WTC11 (cell line): ENCODE measurements at regions not wholly inside any gene's neighbourhood (a gene's known extent, or its start where the extent isn't known, plus 50 kb on each side); places are given as distances from the start of the nearest gene placed in this dataset.

Experiments used
- ATAC-seq: fragments of 200-7000 bp; cut with Tn5 transposase; 2 replicates; pipeline ENCODE4 v1.10.0; 2021; ENCODE audit warnings: mild to moderate bottlenecking, moderate library complexity
- CTCF ChIA-PET: fragments of 300-600 bp; sonication (Branson Sonifier 250); formaldehyde crosslinking; loops from one replicate; lab custom pipeline; 2021; ENCODE audit warnings: antibody characterized with exemption; lab: Charles Lee
- POLR2A ChIA-PET: fragments of 350-600 bp; sonication (Branson Sonifier 250); formaldehyde crosslinking; loops from one replicate; lab custom pipeline; 2021; ENCODE audit warnings: antibody characterized with exemption; lab: Charles Lee
- DNase-seq: peaks from one replicate; pipeline ENCODE4 v3.0.0; 2021; ENCODE audit warnings: low spot score
- H3K27ac Mint-ChIP-seq: 2 replicates; pipeline ENCODE4 v1.8.0; 2021; ENCODE audit warnings: mixed read lengths
- H3K27me3 Mint-ChIP-seq: 2 replicates; pipeline ENCODE4 v1.8.0; 2021; ENCODE audit warnings: low read depth, mild to moderate bottlenecking, moderate library complexity, mixed read lengths
- H3K36me3 Mint-ChIP-seq: 2 replicates; pipeline ENCODE4 v1.8.0; 2021; ENCODE audit warnings: mixed read lengths
- H3K4me1 Mint-ChIP-seq: 2 replicates; pipeline ENCODE4 v1.8.0; 2022; ENCODE audit warnings: mixed read lengths
- H3K4me3 Mint-ChIP-seq: 2 replicates; pipeline ENCODE4 v1.8.0; 2021; ENCODE audit warnings: mild to moderate bottlenecking, moderate library complexity, mixed read lengths
- H3K9me3 Mint-ChIP-seq: 2 replicates; pipeline ENCODE4 v1.8.0; 2021; ENCODE audit warnings: mixed read lengths
- EMX1 ChIP-seq: fragments of 250-450 bp; sonication (Bioruptor Pico); IDR thresholded peaks from 2 replicates; pipeline ENCODE4 v1.8.0; 2021; ENCODE audit warnings: mild to moderate bottlenecking
- JAZF1 ChIP-seq: fragments of 250-450 bp; sonication (Bioruptor Pico); IDR thresholded peaks from 2 replicates; pipeline ENCODE4 v1.9.0; 2021; ENCODE audit warnings: moderate library complexity, mild to moderate bottlenecking, inconsistent platforms
- MYBL2 ChIP-seq: sonication (generic); formaldehyde crosslinking; IDR thresholded peaks from 2 replicates; pipeline ENCODE4 v1.8.1; 2023; ENCODE audit warnings: mild to moderate bottlenecking, moderate library complexity, missing genetic modification reagents
- SMAD3 ChIP-seq: sonication (generic); formaldehyde crosslinking; IDR thresholded peaks from 2 replicates; pipeline ENCODE4 v1.8.0; 2022; ENCODE audit warnings: missing genetic modification reagents, mild to moderate bottlenecking, borderline replicate concordance
- SMAD4 ChIP-seq: sonication (generic); formaldehyde crosslinking; IDR thresholded peaks from 2 replicates; pipeline ENCODE4 v1.8.0; 2022; ENCODE audit warnings: mild to moderate bottlenecking, missing genetic modification reagents
- SOX15 ChIP-seq: fragments of 250-450 bp; sonication (Bioruptor Pico); IDR thresholded peaks from 2 replicates; pipeline ENCODE4 v1.9.0; 2021; ENCODE audit warnings: mild to moderate bottlenecking
- STAT6 ChIP-seq: sonication (generic); formaldehyde crosslinking; conservative IDR thresholded peaks from 2 replicates; pipeline ENCODE4 v1.8.1; 2023; ENCODE audit warnings: mild to moderate bottlenecking, low read depth, missing genetic modification reagents, moderate library complexity
- TEAD4 ChIP-seq: sonication (generic); formaldehyde crosslinking; IDR thresholded peaks from 2 replicates; pipeline ENCODE4 v1.8.0; 2022; ENCODE audit warnings: mild to moderate bottlenecking, missing genetic modification reagents
- ZNF121 ChIP-seq: sonication (generic); formaldehyde crosslinking; IDR thresholded peaks from 2 replicates; pipeline ENCODE4 v1.8.0; 2023; ENCODE audit warnings: missing genetic modification reagents
- ZNF416 ChIP-seq: fragments of 250-450 bp; sonication (Bioruptor Pico); IDR thresholded peaks from 2 replicates; pipeline ENCODE4 v1.9.0; 2021; ENCODE audit warnings: mild to moderate bottlenecking, inconsistent platforms
- ZNF532 ChIP-seq: fragments of 250-450 bp; sonication (Bioruptor Pico); IDR thresholded peaks from 2 replicates; pipeline ENCODE4 v1.9.0; 2021; ENCODE audit warnings: mild to moderate bottlenecking, borderline replicate concordance
- TF ChIP-seq, protein P1 (sequence below): sonication (generic); formaldehyde crosslinking; IDR thresholded peaks from 2 replicates; pipeline ENCODE4 v1.8.1; 2023; ENCODE audit warnings: mild to moderate bottlenecking, moderate library complexity, missing genetic modification reagents
- TF ChIP-seq, protein P2 (sequence below): sonication (generic); formaldehyde crosslinking; IDR thresholded peaks from 2 replicates; pipeline ENCODE4 v1.8.1; 2022; ENCODE audit warnings: mild to moderate bottlenecking, missing genetic modification reagents, moderate library complexity, borderline replicate concordance
- TF ChIP-seq, protein P3 (sequence below): sonication (generic); formaldehyde crosslinking; IDR thresholded peaks from 2 replicates; pipeline ENCODE4 v1.8.0; 2023; ENCODE audit warnings: missing genetic modification reagents
- TF ChIP-seq, protein P4 (sequence below): fragments of 250-450 bp; sonication (Bioruptor Pico); conservative IDR thresholded peaks from 2 replicates; pipeline ENCODE4 v1.9.0; 2021; ENCODE audit warnings: mild to moderate bottlenecking

DNA sequence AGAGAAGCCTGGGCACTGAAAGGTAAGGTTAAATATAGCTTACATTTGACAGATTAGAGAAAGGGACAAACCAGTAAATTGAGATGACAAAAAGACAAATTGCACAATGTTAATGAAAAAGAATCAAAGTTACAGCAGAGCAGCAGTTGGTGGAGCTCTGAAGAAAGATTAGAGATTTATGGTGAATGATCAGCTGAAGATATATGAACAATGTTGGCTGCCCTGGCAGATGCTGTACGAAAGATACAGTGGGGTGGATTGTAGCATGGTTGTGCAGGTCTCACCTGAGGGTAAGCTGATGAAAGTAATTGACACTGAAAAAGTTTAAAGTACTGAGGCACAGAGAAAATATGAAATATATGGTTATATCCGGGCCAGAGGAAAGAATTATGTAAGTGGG, 492.1 kb downstream of the ARHGEF28 start:
- TF ChIP-seq, protein P1, sequence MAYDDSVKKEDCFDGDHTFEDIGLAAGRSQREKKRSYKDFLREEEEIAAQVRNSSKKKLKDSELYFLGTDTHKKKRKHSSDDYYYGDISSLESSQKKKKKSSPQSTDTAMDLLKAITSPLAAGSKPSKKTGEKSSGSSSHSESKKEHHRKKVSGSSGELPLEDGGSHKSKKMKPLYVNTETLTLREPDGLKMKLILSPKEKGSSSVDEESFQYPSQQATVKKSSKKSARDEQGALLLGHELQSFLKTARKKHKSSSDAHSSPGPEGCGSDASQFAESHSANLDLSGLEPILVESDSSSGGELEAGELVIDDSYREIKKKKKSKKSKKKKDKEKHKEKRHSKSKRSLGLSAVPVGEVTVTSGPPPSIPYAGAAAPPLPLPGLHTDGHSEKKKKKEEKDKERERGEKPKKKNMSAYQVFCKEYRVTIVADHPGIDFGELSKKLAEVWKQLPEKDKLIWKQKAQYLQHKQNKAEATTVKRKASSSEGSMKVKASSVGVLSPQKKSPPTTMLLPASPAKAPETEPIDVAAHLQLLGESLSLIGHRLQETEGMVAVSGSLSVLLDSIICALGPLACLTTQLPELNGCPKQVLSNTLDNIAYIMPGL (CRISPR knock-in tag): no peak
- TF ChIP-seq ZNF416 (CRISPR knock-in tag) (no peak), ZNF121 (CRISPR knock-in tag) (no peak), SMAD4 (CRISPR knock-in tag) (no peak), MYBL2 (CRISPR knock-in tag) (no peak), ZNF532 (CRISPR knock-in tag) (no peak), TEAD4 (CRISPR knock-in tag) (no peak), JAZF1 (CRISPR knock-in tag) (no peak), SMAD3 (no peak), SOX15 (CRISPR knock-in tag) (no peak), STAT6 (CRISPR knock-in tag) (no peak), EMX1 (CRISPR knock-in tag) (no peak)
- TF ChIP-seq, protein P2, sequence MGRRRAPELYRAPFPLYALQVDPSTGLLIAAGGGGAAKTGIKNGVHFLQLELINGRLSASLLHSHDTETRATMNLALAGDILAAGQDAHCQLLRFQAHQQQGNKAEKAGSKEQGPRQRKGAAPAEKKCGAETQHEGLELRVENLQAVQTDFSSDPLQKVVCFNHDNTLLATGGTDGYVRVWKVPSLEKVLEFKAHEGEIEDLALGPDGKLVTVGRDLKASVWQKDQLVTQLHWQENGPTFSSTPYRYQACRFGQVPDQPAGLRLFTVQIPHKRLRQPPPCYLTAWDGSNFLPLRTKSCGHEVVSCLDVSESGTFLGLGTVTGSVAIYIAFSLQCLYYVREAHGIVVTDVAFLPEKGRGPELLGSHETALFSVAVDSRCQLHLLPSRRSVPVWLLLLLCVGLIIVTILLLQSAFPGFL: no peak
- TF ChIP-seq, protein P3, sequence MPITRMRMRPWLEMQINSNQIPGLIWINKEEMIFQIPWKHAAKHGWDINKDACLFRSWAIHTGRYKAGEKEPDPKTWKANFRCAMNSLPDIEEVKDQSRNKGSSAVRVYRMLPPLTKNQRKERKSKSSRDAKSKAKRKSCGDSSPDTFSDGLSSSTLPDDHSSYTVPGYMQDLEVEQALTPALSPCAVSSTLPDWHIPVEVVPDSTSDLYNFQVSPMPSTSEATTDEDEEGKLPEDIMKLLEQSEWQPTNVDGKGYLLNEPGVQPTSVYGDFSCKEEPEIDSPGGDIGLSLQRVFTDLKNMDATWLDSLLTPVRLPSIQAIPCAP (CRISPR knock-in tag): no peak
- TF ChIP-seq, protein P4, sequence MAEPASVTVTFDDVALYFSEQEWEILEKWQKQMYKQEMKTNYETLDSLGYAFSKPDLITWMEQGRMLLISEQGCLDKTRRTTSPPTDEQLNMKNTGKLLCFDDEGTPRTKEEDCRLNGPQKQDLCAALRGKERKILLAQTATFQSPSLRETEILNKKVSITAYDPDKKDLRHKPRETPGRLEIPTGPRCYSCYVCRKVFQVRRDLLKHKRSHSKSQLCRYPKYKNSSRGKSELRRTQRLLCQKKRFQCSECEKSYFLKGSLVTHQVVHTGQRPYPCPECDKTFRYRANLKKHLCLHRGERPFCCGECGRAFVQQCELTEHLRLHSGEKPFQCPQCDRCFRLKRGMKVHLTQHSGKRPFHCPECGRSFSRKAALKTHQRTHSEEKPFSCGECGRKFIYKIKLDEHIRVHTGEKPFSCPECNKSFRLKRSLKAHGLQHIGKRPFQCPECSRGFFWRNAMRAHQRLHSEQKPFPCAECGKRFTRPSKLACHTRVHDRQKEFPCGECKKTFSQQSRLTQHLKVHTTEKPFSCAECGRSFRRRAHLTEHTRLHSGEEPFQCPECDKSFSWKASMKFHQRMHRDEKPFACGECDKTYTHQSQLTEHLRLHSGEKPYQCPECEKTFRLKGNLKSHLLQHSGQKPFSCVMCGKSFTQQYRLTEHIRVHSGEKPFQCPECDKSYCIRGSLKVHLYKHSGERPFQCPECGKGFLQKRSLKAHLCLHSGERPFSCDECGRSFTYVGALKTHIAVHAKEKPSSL (CRISPR knock-in tag): no peak
- H3K4me3 Mint-ChIP-seq: no peak overlapping the region
- CTCF ChIA-PET: no interaction called here
- H3K9me3 Mint-ChIP-seq: peaks cover 19% of the 10 kb centered on the region
- no peaks in the 10 kb centered on the region for H3K27me3 Mint-ChIP-seq
- ATAC-seq (no peak), DNase-seq (no peak)
- H3K36me3 Mint-ChIP-seq: no peaks in the 10 kb centered on the region; the same call in 1 of the 2 replicates
- H3K27ac Mint-ChIP-seq: no peak overlapping the region
- POLR2A ChIA-PET: no interaction called here
- H3K4me1 Mint-ChIP-seq: no peaks in the 10 kb centered on the region
